GM12892 (cell line): ENCODE measurements at regions not wholly inside any gene's neighbourhood (a gene's known extent, or its start where the extent isn't known, plus 50 kb on each side); places are given as distances from the start of the nearest gene placed in this dataset.

Experiments used
- DNase-seq: peaks from one replicate; pipeline ENCODE4 v3.0.0; 2011; ENCODE audit not compliant: insufficient read length
- FAIRE-seq: peaks from 2 replicates; lab custom pipeline; 2011; peaks lifted over from hg19 to GRCh38; lab: Jason Lieb, UNC
- POLR2A ChIP-seq: IDR thresholded peaks from 2 replicates; pipeline ENCODE4 v1.6.1; 2011; ENCODE audit warnings: low read depth, low read length, control low read depth
- POLR2AphosphoS5 ChIP-seq: IDR thresholded peaks from 2 replicates; pipeline ENCODE4 v1.6.1; 2011; ENCODE audit warnings: low read depth, low read length, control low read depth
- TAF1 ChIP-seq: IDR thresholded peaks from 2 replicates; pipeline ENCODE4 v1.6.1; 2011; ENCODE audit warnings: low read depth, mild to moderate bottlenecking, control low read depth, low read length, borderline replicate concordance

- TF ChIP-seq POLR2AphosphoS5 (no peak), POLR2A (no peak), TAF1 (no peak)
- FAIRE-seq: no peak
- DNase-seq: no peak
These were observed 315.4 kb downstream of the DCAF12L2 start for GRCh38 chrX:125850693-125851092.

GRCh38 chrX:125883169-125883568, 282.9 kb downstream of the DCAF12L2 start:
- no peak for DNase-seq
- no peak for FAIRE-seq
- TF ChIP-seq TAF1: no peak
- TF ChIP-seq POLR2AphosphoS5: no peak
- no peak for TF ChIP-seq POLR2A

- no peak for FAIRE-seq
- DNase-seq: no peak
- TF ChIP-seq TAF1 (no peak), POLR2AphosphoS5 (no peak), POLR2A (no peak)
These were observed 271.1 kb downstream of the DCAF12L2 start for GRCh38 chrX:125894947-125895346.

- TF ChIP-seq TAF1: no peak
- no peak for TF ChIP-seq POLR2A
- TF ChIP-seq POLR2AphosphoS5: no peak
- FAIRE-seq (no peak), DNase-seq (no peak)
These were observed 270.6 kb downstream of the DCAF12L2 start for GRCh38 chrX:125895518-125895917.

- no peak for TF ChIP-seq POLR2AphosphoS5
- no peak for TF ChIP-seq POLR2A
- no peak for TF ChIP-seq TAF1
- DNase-seq (no peak), FAIRE-seq (no peak)
These were observed 239.8 kb downstream of the DCAF12L2 start for GRCh38 chrX:125926295-125926694.

GRCh38 chrX:125940985-125941384, 225.1 kb downstream of the DCAF12L2 start:
- TF ChIP-seq TAF1: no peak
- no peak for TF ChIP-seq POLR2A
- no peak for TF ChIP-seq POLR2AphosphoS5
- FAIRE-seq: no peak
- DNase-seq: no peak

- FAIRE-seq (no peak), DNase-seq (no peak)
- no peak for TF ChIP-seq TAF1
- no peak for TF ChIP-seq POLR2A
- no peak for TF ChIP-seq POLR2AphosphoS5
These were observed 218.6 kb downstream of the DCAF12L2 start for GRCh38 chrX:125947501-125947900.

- FAIRE-seq: no peak
- no peak for DNase-seq
These were observed 213.1 kb downstream of the DCAF12L2 start for GRCh38 chrX:125952973-125953372.

GRCh38 chrX:125953814-125954213, 212.3 kb downstream of the DCAF12L2 start:
- FAIRE-seq (no peak), DNase-seq (no peak)
- TF ChIP-seq POLR2A: no peak
- no peak for TF ChIP-seq POLR2AphosphoS5
- no peak for TF ChIP-seq TAF1

More at GRCh38 chrX:125952973-125953372, 213.1 kb downstream of the DCAF12L2 start:
- TF ChIP-seq TAF1 (no peak), POLR2AphosphoS5 (no peak), POLR2A (no peak)

- TF ChIP-seq TAF1: no peak
- no peak for TF ChIP-seq POLR2AphosphoS5
- no peak for TF ChIP-seq POLR2A
- no peak for FAIRE-seq
- no peak for DNase-seq
These were observed 211.9 kb downstream of the DCAF12L2 start for GRCh38 chrX:125954236-125954635.

GRCh38 chrX:125977851-125978250, 188.2 kb downstream of the DCAF12L2 start:
- no peak for FAIRE-seq

GRCh38 chrX:125998432-125998831, 167.7 kb downstream of the DCAF12L2 start:
- TF ChIP-seq POLR2AphosphoS5: no peak
- DNase-seq: no peak
- FAIRE-seq: no peak

More at GRCh38 chrX:125977851-125978250, 188.2 kb downstream of the DCAF12L2 start:
- no peak for DNase-seq
- TF ChIP-seq POLR2A: no peak
- no peak for TF ChIP-seq POLR2AphosphoS5
- no peak for TF ChIP-seq TAF1

GRCh38 chrX:126027229-126027628, 138.9 kb downstream of the DCAF12L2 start:
- no peak for FAIRE-seq
- no peak for DNase-seq
- TF ChIP-seq TAF1 (no peak), POLR2AphosphoS5 (no peak), POLR2A (no peak)
